ENCODE measurements at regions not wholly inside any gene's neighbourhood (a gene's known extent, or its start where the extent isn't known, plus 50 kb on each side); places are given as distances from the start of the nearest gene placed in this dataset.

- no peak overlapping the region for H3K18ac ChIP-seq (ENCODE audit: low read length)
- H2BK5ac ChIP-seq (ENCODE audit: low read length), result no peak overlapping the region
- H4K8ac ChIP-seq (ENCODE audit: low read depth, low read length), result no peak overlapping the region
- H2AFZ ChIP-seq (ENCODE audit: low read length), result no peak overlapping the region
- no peak overlapping the region for H3K27ac ChIP-seq (replicated peaks; ENCODE audit: low read length)
- no peaks in the 10 kb centered on the region for H3K27me3 ChIP-seq (ENCODE audit: control insufficient read depth in 3 of 3, insufficient read depth in 3 of 3, low read depth in 1 of 3, low read length in 3 of 3)
- no peak for DNase-seq (ENCODE audit: low spot score)
- H2AK5ac ChIP-seq (ENCODE audit: low read depth, low read length), result no peak overlapping the region
- H3K4me1 ChIP-seq (ENCODE audit: control insufficient read depth in 2 of 2, insufficient read depth in 1 of 2, low read depth in 1 of 2, low read length in 2 of 2), result no peaks in the 10 kb centered on the region
- no peaks in the 10 kb centered on the region for H3K9me3 ChIP-seq (replicated peaks in 1 of 2; ENCODE audit: control insufficient read depth in 2 of 2, insufficient read depth in 1 of 2, low read depth in 1 of 2, low read length in 2 of 2)
- H3K23ac ChIP-seq (ENCODE audit: low read depth, low read length, poor library complexity), result no peak overlapping the region
- no peaks in the 10 kb centered on the region for H3K79me1 ChIP-seq (ENCODE audit: low read depth, low read length)
- no peak overlapping the region for H4K91ac ChIP-seq (ENCODE audit: low read depth, low read length, poor library complexity)
- H2BK12ac ChIP-seq (ENCODE audit: low read length), result no peak overlapping the region
- no peaks in the 10 kb centered on the region for H3K36me3 ChIP-seq (replicated peaks in 1 of 2; ENCODE audit: control insufficient read depth in 2 of 2, insufficient read depth in 2 of 2, low read length in 2 of 2)
- H3K9ac ChIP-seq (ENCODE audit: low read depth, low read length, poor library complexity), result no peak overlapping the region
- no peak overlapping the region for H2BK15ac ChIP-seq (ENCODE audit: low read length)
- no peak overlapping the region for H3K14ac ChIP-seq (ENCODE audit: low read length)
- no peak overlapping the region for H3K4me2 ChIP-seq (ENCODE audit: insufficient read depth, low read length, poor library complexity, severe bottlenecking)
- H3K4ac ChIP-seq (ENCODE audit: low read length), result no peak overlapping the region
- no peak overlapping the region for H3K4me3 ChIP-seq (ENCODE audit: low read length in 2 of 2)
- H2BK120ac ChIP-seq (ENCODE audit: low read depth, low read length), result no peak overlapping the region
Measured at GRCh38 chr9:80806671-80807070, 882.7 kb downstream of the TLE1 start.

GRCh38 chr9:80804873-80805272 is 884.5 kb downstream of the TLE1 start:
- no peak overlapping the region for H2BK15ac ChIP-seq (ENCODE audit: low read length)
- no peak overlapping the region for H3K4ac ChIP-seq (ENCODE audit: low read length)
- H3K4me1 ChIP-seq (ENCODE audit: control insufficient read depth in 2 of 2, insufficient read depth in 1 of 2, low read depth in 1 of 2, low read length in 2 of 2), result no peaks in the 10 kb centered on the region
- no peak overlapping the region for H3K18ac ChIP-seq (ENCODE audit: low read length)
- H3K14ac ChIP-seq (ENCODE audit: low read length), result no peak overlapping the region
- H3K9me3 ChIP-seq (replicated peaks in 1 of 2; ENCODE audit: control insufficient read depth in 2 of 2, insufficient read depth in 1 of 2, low read depth in 1 of 2, low read length in 2 of 2), result peaks cover 0 to 2% of the 10 kb centered on the region in 2 donors
- H4K91ac ChIP-seq (ENCODE audit: low read depth, low read length, poor library complexity), result no peak overlapping the region
- H2BK12ac ChIP-seq (ENCODE audit: low read length), result no peak overlapping the region
- H3K27me3 ChIP-seq (ENCODE audit: control insufficient read depth in 3 of 3, insufficient read depth in 3 of 3, low read depth in 1 of 3, low read length in 3 of 3), result no peaks in the 10 kb centered on the region
- no peak overlapping the region for H3K4me3 ChIP-seq (ENCODE audit: low read length in 2 of 2)
- H3K79me1 ChIP-seq (ENCODE audit: low read depth, low read length), result no peaks in the 10 kb centered on the region
- no peak overlapping the region for H2BK5ac ChIP-seq (ENCODE audit: low read length)
- H2AFZ ChIP-seq (ENCODE audit: low read length), result no peak overlapping the region
- H2AK5ac ChIP-seq (ENCODE audit: low read depth, low read length), result no peak overlapping the region
- no peak overlapping the region for H3K9ac ChIP-seq (ENCODE audit: low read depth, low read length, poor library complexity)
- no peak overlapping the region for H3K23ac ChIP-seq (ENCODE audit: low read depth, low read length, poor library complexity)
- DNase-seq (ENCODE audit: low spot score), result no peak
- no peak overlapping the region for H4K8ac ChIP-seq (ENCODE audit: low read depth, low read length)
- H2BK120ac ChIP-seq (ENCODE audit: low read depth, low read length), result no peak overlapping the region
- no peaks in the 10 kb centered on the region for H3K36me3 ChIP-seq (replicated peaks in 1 of 2; ENCODE audit: control insufficient read depth in 2 of 2, insufficient read depth in 2 of 2, low read length in 2 of 2)
- H3K27ac ChIP-seq (replicated peaks; ENCODE audit: low read length), result no peak overlapping the region
- H3K4me2 ChIP-seq (ENCODE audit: insufficient read depth, low read length, poor library complexity, severe bottlenecking), result no peak overlapping the region

- H3K4me2 ChIP-seq (ENCODE audit: insufficient read depth, low read length, poor library complexity, severe bottlenecking), result no peak overlapping the region
Measured at GRCh38 chr9:80797831-80798688, 891.3 kb downstream of the TLE1 start.

GRCh38 chr9:80797101-80797829 is 892.1 kb downstream of the TLE1 start:
- H2BK120ac ChIP-seq (ENCODE audit: low read depth, low read length), result no peak overlapping the region
- no peak overlapping the region for H2BK5ac ChIP-seq (ENCODE audit: low read length)
- H3K36me3 ChIP-seq (replicated peaks in 1 of 2; ENCODE audit: control insufficient read depth in 2 of 2, insufficient read depth in 2 of 2, low read length in 2 of 2), result no peaks in the 10 kb centered on the region
- H4K91ac ChIP-seq (ENCODE audit: low read depth, low read length, poor library complexity), result no peak overlapping the region
- no peak overlapping the region for H3K14ac ChIP-seq (ENCODE audit: low read length)
- H3K23ac ChIP-seq (ENCODE audit: low read depth, low read length, poor library complexity), result no peak overlapping the region
- H3K4ac ChIP-seq (ENCODE audit: low read length), result no peak overlapping the region
- H3K4me1 ChIP-seq (ENCODE audit: control insufficient read depth in 2 of 2, insufficient read depth in 1 of 2, low read depth in 1 of 2, low read length in 2 of 2), result peaks cover 5 to 20% of the 10 kb centered on the region in 2 donors
- H2AFZ ChIP-seq (ENCODE audit: low read length), result no peak overlapping the region
- H3K4me3 ChIP-seq (ENCODE audit: low read length in 2 of 2), result no peak overlapping the region
- H2AK5ac ChIP-seq (ENCODE audit: low read depth, low read length), result no peak overlapping the region
- peak; percentile 11 for DNase-seq (ENCODE audit: low spot score)
- no peak overlapping the region for H3K18ac ChIP-seq (ENCODE audit: low read length)
- H3K27me3 ChIP-seq (ENCODE audit: control insufficient read depth in 3 of 3, insufficient read depth in 3 of 3, low read depth in 1 of 3, low read length in 3 of 3), result no peaks in the 10 kb centered on the region
- no peak overlapping the region for H3K9ac ChIP-seq (ENCODE audit: low read depth, low read length, poor library complexity)
- H4K8ac ChIP-seq (ENCODE audit: low read depth, low read length), result no peak overlapping the region
- H3K27ac ChIP-seq (replicated peaks; ENCODE audit: low read length), result no peak overlapping the region
- WGBS, 2 donors (ENCODE audit: extremely low coverage in 2 of 2, insufficient read length in 2 of 2, insufficient replicate concordance in 1 of 2), result no CpG with 5 or more reads among the region's 4 CpGs
- H2BK12ac ChIP-seq (ENCODE audit: low read length), result no peak overlapping the region
- no peaks in the 10 kb centered on the region for H3K79me1 ChIP-seq (ENCODE audit: low read depth, low read length)
- no peak overlapping the region for H3K4me2 ChIP-seq (ENCODE audit: insufficient read depth, low read length, poor library complexity, severe bottlenecking)
- H3K9me3 ChIP-seq (replicated peaks in 1 of 2; ENCODE audit: control insufficient read depth in 2 of 2, insufficient read depth in 1 of 2, low read depth in 1 of 2, low read length in 2 of 2), result peaks cover 0 to 2% of the 10 kb centered on the region in 2 donors
- no peak overlapping the region for H2BK15ac ChIP-seq (ENCODE audit: low read length)

More at GRCh38 chr9:80797831-80798688, 891.3 kb downstream of the TLE1 start:
- H3K9me3 ChIP-seq (replicated peaks in 1 of 2; ENCODE audit: control insufficient read depth in 2 of 2, insufficient read depth in 1 of 2, low read depth in 1 of 2, low read length in 2 of 2), result peaks cover 0 to 2% of the 10 kb centered on the region in 2 donors
- DNase-seq (ENCODE audit: low spot score), result no peak
- no peak overlapping the region for H3K4ac ChIP-seq (ENCODE audit: low read length)
- H2BK12ac ChIP-seq (ENCODE audit: low read length), result no peak overlapping the region
- H3K4me1 ChIP-seq (ENCODE audit: control insufficient read depth in 2 of 2, insufficient read depth in 1 of 2, low read depth in 1 of 2, low read length in 2 of 2), result peaks cover 5 to 20% of the 10 kb centered on the region in 2 donors
- no peak overlapping the region for H3K27ac ChIP-seq (replicated peaks; ENCODE audit: low read length)
- no peak overlapping the region for H3K14ac ChIP-seq (ENCODE audit: low read length)
- no peak overlapping the region for H2AFZ ChIP-seq (ENCODE audit: low read length)
- no peak overlapping the region for H2AK5ac ChIP-seq (ENCODE audit: low read depth, low read length)
- no peak overlapping the region for H2BK15ac ChIP-seq (ENCODE audit: low read length)
- no peak overlapping the region for H3K18ac ChIP-seq (ENCODE audit: low read length)
- no peak overlapping the region for H3K23ac ChIP-seq (ENCODE audit: low read depth, low read length, poor library complexity)
- no peaks in the 10 kb centered on the region for H3K36me3 ChIP-seq (replicated peaks in 1 of 2; ENCODE audit: control insufficient read depth in 2 of 2, insufficient read depth in 2 of 2, low read length in 2 of 2)
- no peaks in the 10 kb centered on the region for H3K27me3 ChIP-seq (ENCODE audit: control insufficient read depth in 3 of 3, insufficient read depth in 3 of 3, low read depth in 1 of 3, low read length in 3 of 3)
- H2BK5ac ChIP-seq (ENCODE audit: low read length), result no peak overlapping the region
- no peak overlapping the region for H4K8ac ChIP-seq (ENCODE audit: low read depth, low read length)
- no peak overlapping the region for H3K4me3 ChIP-seq (ENCODE audit: low read length in 2 of 2)
- H2BK120ac ChIP-seq (ENCODE audit: low read depth, low read length), result no peak overlapping the region
- WGBS, 2 donors (ENCODE audit: extremely low coverage in 2 of 2, insufficient read length in 2 of 2, insufficient replicate concordance in 1 of 2), result no CpG with 5 or more reads among the region's 4 CpGs
- no peaks in the 10 kb centered on the region for H3K79me1 ChIP-seq (ENCODE audit: low read depth, low read length)
- H3K9ac ChIP-seq (ENCODE audit: low read depth, low read length, poor library complexity), result no peak overlapping the region
- H4K91ac ChIP-seq (ENCODE audit: low read depth, low read length, poor library complexity), result no peak overlapping the region
